ENCODE measurements at regions not wholly inside any gene's neighbourhood (a gene's known extent, or its start where the extent isn't known, plus 50 kb on each side); places are given as distances from the start of the nearest gene placed in this dataset.

DNA sequence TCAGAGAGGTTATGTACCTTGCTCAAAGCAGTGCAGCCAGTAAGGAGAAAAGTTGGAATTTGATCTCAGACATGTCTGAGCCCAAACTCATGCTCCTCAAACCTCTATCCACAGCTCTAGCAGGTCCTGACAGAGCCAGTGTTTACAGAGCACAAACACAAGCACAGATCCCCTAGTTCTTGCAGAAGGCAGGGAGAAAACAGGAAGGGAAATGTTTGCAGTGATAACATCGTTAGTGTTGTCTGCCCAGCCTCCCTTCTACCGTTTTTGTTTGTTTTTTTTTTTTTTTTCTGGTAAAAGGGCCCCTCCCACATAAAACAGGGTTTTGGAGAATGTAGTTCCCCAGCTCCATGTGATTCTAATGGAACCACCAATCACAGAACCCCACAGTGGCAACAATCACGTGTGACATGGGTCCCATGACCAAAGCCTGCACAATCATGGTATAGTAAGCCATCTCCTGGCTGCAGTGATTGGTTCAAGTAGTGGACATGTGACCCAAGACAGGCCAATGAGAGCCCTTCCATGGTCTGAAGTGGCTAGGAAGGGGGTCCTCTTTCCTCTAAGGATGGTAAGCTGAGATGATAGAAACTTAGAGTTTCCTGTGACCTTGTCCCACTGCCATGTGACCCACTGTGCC is 513.4 kb downstream of the MED13L start:
- no peaks in the 10 kb centered on the region for H4K20me1 ChIP-seq (ENCODE audit: insufficient read depth, low read length, poor library complexity, severe bottlenecking)
- H3F3A ChIP-seq (ENCODE audit: low read depth), result no peaks in the 10 kb centered on the region
- no peak overlapping the region for H3K4me3 ChIP-seq (ENCODE audit: low read length, poor library complexity, severe bottlenecking)
- H3K27me3 ChIP-seq (ENCODE audit: insufficient read depth, low read length, poor library complexity, severe bottlenecking), result no peaks in the 10 kb centered on the region
- no peaks in the 10 kb centered on the region for H3K36me3 ChIP-seq (ENCODE audit: insufficient read depth, low read length)
- H3K79me2 ChIP-seq (ENCODE audit: insufficient read depth, low read length), result no peaks in the 10 kb centered on the region
- no peak for TF ChIP-seq EZH2phosphoT487 (IDR thresholded peaks at IDR 0.05; ENCODE audit: borderline replicate concordance)
- H3K4me1 ChIP-seq (ENCODE audit: insufficient read depth, low read length, poor library complexity, severe bottlenecking), result no peaks in the 10 kb centered on the region
- H3K9me2 ChIP-seq (replicated peaks; ENCODE audit: low read depth, low read length), result no peaks in the 10 kb centered on the region
- H3K9me3 ChIP-seq (ENCODE audit: insufficient read depth, low read depth, low read length), result no peaks in the 10 kb centered on the region
- H3K4me2 ChIP-seq (ENCODE audit: low read depth, low read length, poor library complexity, severe bottlenecking), result no peak overlapping the region
- H3K9ac ChIP-seq (ENCODE audit: low read depth, low read length, poor library complexity, severe bottlenecking), result no peak overlapping the region
- no peak overlapping the region for H2AFZ ChIP-seq (ENCODE audit: low read length)

DNA sequence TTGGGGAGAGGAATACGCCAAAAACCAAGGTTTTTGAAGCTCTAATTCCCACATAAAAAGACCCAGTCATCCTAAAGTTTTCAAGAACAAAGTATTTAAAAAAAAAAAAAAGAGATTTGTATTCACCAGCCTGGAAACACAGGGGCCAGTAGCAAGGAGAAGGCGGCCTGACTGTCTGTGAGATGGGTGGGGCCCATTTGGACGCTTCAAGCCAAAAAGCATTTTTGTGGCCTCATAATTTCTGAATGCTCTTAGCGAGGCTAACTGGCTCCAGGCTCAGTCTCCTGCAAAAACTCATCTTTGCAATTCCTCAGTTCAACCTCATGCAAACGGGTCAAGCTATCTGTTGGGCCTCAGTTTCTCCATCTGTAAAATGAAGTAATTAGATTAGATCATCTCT is 514.1 kb downstream of the MED13L start:
- H3K79me2 ChIP-seq (ENCODE audit: insufficient read depth, low read length), result no peaks in the 10 kb centered on the region
- no peaks in the 10 kb centered on the region for H3K4me1 ChIP-seq (ENCODE audit: insufficient read depth, low read length, poor library complexity, severe bottlenecking)
- H3K9ac ChIP-seq (ENCODE audit: low read depth, low read length, poor library complexity, severe bottlenecking), result no peak overlapping the region
- H3K36me3 ChIP-seq (ENCODE audit: insufficient read depth, low read length), result no peaks in the 10 kb centered on the region
- TF ChIP-seq, protein P1, sequence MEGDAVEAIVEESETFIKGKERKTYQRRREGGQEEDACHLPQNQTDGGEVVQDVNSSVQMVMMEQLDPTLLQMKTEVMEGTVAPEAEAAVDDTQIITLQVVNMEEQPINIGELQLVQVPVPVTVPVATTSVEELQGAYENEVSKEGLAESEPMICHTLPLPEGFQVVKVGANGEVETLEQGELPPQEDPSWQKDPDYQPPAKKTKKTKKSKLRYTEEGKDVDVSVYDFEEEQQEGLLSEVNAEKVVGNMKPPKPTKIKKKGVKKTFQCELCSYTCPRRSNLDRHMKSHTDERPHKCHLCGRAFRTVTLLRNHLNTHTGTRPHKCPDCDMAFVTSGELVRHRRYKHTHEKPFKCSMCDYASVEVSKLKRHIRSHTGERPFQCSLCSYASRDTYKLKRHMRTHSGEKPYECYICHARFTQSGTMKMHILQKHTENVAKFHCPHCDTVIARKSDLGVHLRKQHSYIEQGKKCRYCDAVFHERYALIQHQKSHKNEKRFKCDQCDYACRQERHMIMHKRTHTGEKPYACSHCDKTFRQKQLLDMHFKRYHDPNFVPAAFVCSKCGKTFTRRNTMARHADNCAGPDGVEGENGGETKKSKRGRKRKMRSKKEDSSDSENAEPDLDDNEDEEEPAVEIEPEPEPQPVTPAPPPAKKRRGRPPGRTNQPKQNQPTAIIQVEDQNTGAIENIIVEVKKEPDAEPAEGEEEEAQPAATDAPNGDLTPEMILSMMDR (conservative IDR thresholded peaks at IDR 0.05; ENCODE audit: low read length), result no peak
- no peak for TF ChIP-seq EZH2phosphoT487 (IDR thresholded peaks at IDR 0.05; ENCODE audit: borderline replicate concordance)
- no peaks in the 10 kb centered on the region for H3K9me3 ChIP-seq (ENCODE audit: insufficient read depth, low read depth, low read length)
- no peaks in the 10 kb centered on the region for H3K27me3 ChIP-seq (ENCODE audit: insufficient read depth, low read length, poor library complexity, severe bottlenecking)
- H3K4me2 ChIP-seq (ENCODE audit: low read depth, low read length, poor library complexity, severe bottlenecking), result no peak overlapping the region
- H2AFZ ChIP-seq (ENCODE audit: low read length), result no peak overlapping the region
- no peaks in the 10 kb centered on the region for H4K20me1 ChIP-seq (ENCODE audit: insufficient read depth, low read length, poor library complexity, severe bottlenecking)
- H3K9me2 ChIP-seq (replicated peaks; ENCODE audit: low read depth, low read length), result no peaks in the 10 kb centered on the region
- H3K4me3 ChIP-seq (ENCODE audit: low read length, poor library complexity, severe bottlenecking), result no peak overlapping the region
- H3F3A ChIP-seq (ENCODE audit: low read depth), result no peaks in the 10 kb centered on the region

GRCh38 chr12:115762936-115763335 is 514.6 kb downstream of the MED13L start:
- no peaks in the 10 kb centered on the region for H3K9me2 ChIP-seq (replicated peaks; ENCODE audit: low read depth, low read length)
- no peak overlapping the region for H3K9ac ChIP-seq (ENCODE audit: low read depth, low read length, poor library complexity, severe bottlenecking)
- no peak overlapping the region for H3K4me2 ChIP-seq (ENCODE audit: low read depth, low read length, poor library complexity, severe bottlenecking)
- H3K4me1 ChIP-seq (ENCODE audit: insufficient read depth, low read length, poor library complexity, severe bottlenecking), result no peaks in the 10 kb centered on the region
- no peak overlapping the region for H3K4me3 ChIP-seq (ENCODE audit: low read length, poor library complexity, severe bottlenecking)
- no peaks in the 10 kb centered on the region for H3K9me3 ChIP-seq (ENCODE audit: insufficient read depth, low read depth, low read length)
- H2AFZ ChIP-seq (ENCODE audit: low read length), result no peak overlapping the region
- TF ChIP-seq, protein P1 (conservative IDR thresholded peaks at IDR 0.05; ENCODE audit: low read length), result no peak
- no peak for TF ChIP-seq EZH2phosphoT487 (IDR thresholded peaks at IDR 0.05; ENCODE audit: borderline replicate concordance)
- H3F3A ChIP-seq (ENCODE audit: low read depth), result no peaks in the 10 kb centered on the region
- H3K27me3 ChIP-seq (ENCODE audit: insufficient read depth, low read length, poor library complexity, severe bottlenecking), result no peaks in the 10 kb centered on the region
- H3K79me2 ChIP-seq (ENCODE audit: insufficient read depth, low read length), result no peaks in the 10 kb centered on the region
- H4K20me1 ChIP-seq (ENCODE audit: insufficient read depth, low read length, poor library complexity, severe bottlenecking), result no peaks in the 10 kb centered on the region
- no peaks in the 10 kb centered on the region for H3K36me3 ChIP-seq (ENCODE audit: insufficient read depth, low read length)

- Histone ChIP-seq H3K4me2 (ENCODE audit: low read depth, low read length, poor library complexity, severe bottlenecking) (no peak overlapping the region), H4K20me1 (ENCODE audit: insufficient read depth, low read length, poor library complexity, severe bottlenecking) (no peaks in the 10 kb centered on the region), H3K9me2 (replicated peaks; ENCODE audit: low read depth, low read length) (no peaks in the 10 kb centered on the region), H3K9me3 (ENCODE audit: insufficient read depth, low read depth, low read length) (no peaks in the 10 kb centered on the region), H3K4me1 (ENCODE audit: insufficient read depth, low read length, poor library complexity, severe bottlenecking) (no peaks in the 10 kb centered on the region), H3K4me3 (ENCODE audit: low read length, poor library complexity, severe bottlenecking) (no peak overlapping the region), H3K9ac (ENCODE audit: low read depth, low read length, poor library complexity, severe bottlenecking) (no peak overlapping the region), H2AFZ (ENCODE audit: low read length) (no peak overlapping the region), H3K36me3 (ENCODE audit: insufficient read depth, low read length) (no peaks in the 10 kb centered on the region), H3F3A (ENCODE audit: low read depth) (no peaks in the 10 kb centered on the region), H3K79me2 (ENCODE audit: insufficient read depth, low read length) (no peaks in the 10 kb centered on the region), H3K27me3 (ENCODE audit: insufficient read depth, low read length, poor library complexity, severe bottlenecking) (no peaks in the 10 kb centered on the region)
- TF ChIP-seq, protein P1 (conservative IDR thresholded peaks at IDR 0.05; ENCODE audit: low read length), result no peak
- no peak for TF ChIP-seq EZH2phosphoT487 (IDR thresholded peaks at IDR 0.05; ENCODE audit: borderline replicate concordance)
Measured at GRCh38 chr12:115761784-115762183, 515.7 kb downstream of the MED13L start.

All from Loucy (cell line).